NB4 (cell line): ENCODE measurements at regions not wholly inside any gene's neighbourhood (a gene's known extent, or its start where the extent isn't known, plus 50 kb on each side); places are given as distances from the start of the nearest gene placed in this dataset.

ENCODE experiments used
- DNase-seq: peaks from one replicate; pipeline ENCODE4 v3.0.0; 2010; ENCODE audit warnings: low read depth
- H3K4me3 ChIP-seq: one replicate; pipeline ENCODE4 v1.5.1; 2011; ENCODE audit warnings: mild to moderate bottlenecking, low read depth, low read length, moderate library complexity
- CTCF ChIP-seq: IDR thresholded peaks from one replicate; pipeline ENCODE4 v1.5.1; 2012; ENCODE audit warnings: low read depth, low read length
- MAX ChIP-seq: IDR thresholded peaks from 2 replicates; pipeline ENCODE4 v1.6.1; 2011; ENCODE audit warnings: low read depth, low read length
- MYC ChIP-seq: IDR thresholded peaks from 2 replicates; pipeline ENCODE4 v1.6.1; 2011; ENCODE audit warnings: low read depth, low read length
- POLR2A ChIP-seq: IDR thresholded peaks from 2 replicates; pipeline ENCODE4 v1.6.1; 2011; ENCODE audit warnings: mild to moderate bottlenecking; ENCODE audit not compliant: insufficient read length; ENCODE audit errors: extremely low read depth

GRCh38 chr11:92364177-92364576 lies 139.6 kb downstream of the FAT3 start:
- no peak for TF ChIP-seq CTCF
- no peak for DNase-seq
- H3K4me3 ChIP-seq, result no peak overlapping the region

- TF ChIP-seq POLR2A, result no peak
- no peak for TF ChIP-seq MYC
- no peak for TF ChIP-seq CTCF
- TF ChIP-seq MAX, result no peak
- no peak overlapping the region for H3K4me3 ChIP-seq
- DNase-seq, result no peak
Measured at GRCh38 chr11:92376146-92376599, 151.6 kb downstream of the FAT3 start.

- H3K4me3 ChIP-seq, result no peak overlapping the region
- TF ChIP-seq MYC, result no peak
- no peak for TF ChIP-seq MAX
- no peak for TF ChIP-seq POLR2A
- TF ChIP-seq CTCF, result no peak
- DNase-seq, result no peak
Measured at GRCh38 chr11:92376680-92377079, 152.1 kb downstream of the FAT3 start.

GRCh38 chr11:92380882-92381281 lies 156.3 kb downstream of the FAT3 start:
- TF ChIP-seq MYC, result no peak
- no peak for TF ChIP-seq MAX
- no peak for TF ChIP-seq CTCF
- no peak for TF ChIP-seq POLR2A
- H3K4me3 ChIP-seq, result no peak overlapping the region
- DNase-seq, result no peak

- TF ChIP-seq MAX (no peak), CTCF (no peak), MYC (no peak), POLR2A (no peak)
- no peak overlapping the region for H3K4me3 ChIP-seq
- DNase-seq, result no peak
Measured at GRCh38 chr11:92382311-92382710, 157.7 kb downstream of the FAT3 start.

GRCh38 chr11:92383430-92383829 lies 158.8 kb downstream of the FAT3 start:
- DNase-seq, result no peak
- H3K4me3 ChIP-seq, result no peak overlapping the region
- no peak for TF ChIP-seq MYC
- TF ChIP-seq MAX, result no peak
- no peak for TF ChIP-seq POLR2A
- no peak for TF ChIP-seq CTCF
